GM18907 (cell line): ENCODE measurements at regions not wholly inside any gene's neighbourhood (a gene's known extent, or its start where the extent isn't known, plus 50 kb on each side); places are given as distances from the start of the nearest gene placed in this dataset.
"Not testable (repeated sequence)": the region's sequence is repeated elsewhere in the genome, so short reads cannot be mapped to it uniquely, and the experiment has no call there.

ENCODE experiments used
- ATAC-seq: cut with Tn5 transposase; IDR thresholded peaks from one replicate; pipeline ENCODE4 v1.9.1; 2021; ENCODE audit warnings: mild to moderate bottlenecking, moderate library complexity; ENCODE audit not compliant: unreplicated experiment

GRCh38 chr1:60688221-60688620, 394.1 kb upstream of the NFIA start:
- ATAC-seq: not testable (repeated sequence)

- no peak for ATAC-seq
These were observed 401.1 kb upstream of the NFIA start for GRCh38 chr1:60681095-60681860.

- ATAC-seq: no peak
These were observed 402.6 kb upstream of the NFIA start for GRCh38 chr1:60679524-60680375.

- no peak for ATAC-seq
These were observed 403.6 kb upstream of the NFIA start for GRCh38 chr1:60678802-60679201.

- ATAC-seq: no peak
These were observed 404.0 kb upstream of the NFIA start for GRCh38 chr1:60678391-60678790.

GRCh38 chr1:60672449-60672848, 409.9 kb upstream of the NFIA start:
- ATAC-seq: no peak

- no peak for ATAC-seq
These were observed 412.1 kb upstream of the NFIA start for GRCh38 chr1:60670302-60670701.

GRCh38 chr1:60668585-60668984, 413.8 kb upstream of the NFIA start:
- ATAC-seq: no peak

GRCh38 chr1:60665311-60665710, 417.1 kb upstream of the NFIA start:
- ATAC-seq: no peak

- ATAC-seq: no peak
These were observed 418.2 kb upstream of the NFIA start for GRCh38 chr1:60664086-60664625.

- no peak for ATAC-seq
These were observed 419.8 kb upstream of the NFIA start for GRCh38 chr1:60662486-60663044.

- ATAC-seq: no peak
These were observed 424.4 kb upstream of the NFIA start for GRCh38 chr1:60657926-60658325.

- no peak for ATAC-seq
These were observed 426.5 kb upstream of the NFIA start for GRCh38 chr1:60655679-60656355.

GRCh38 chr1:60640033-60640551, 442.3 kb upstream of the NFIA start:
- not testable (repeated sequence) for ATAC-seq

- no peak for ATAC-seq
These were observed 443.1 kb upstream of the NFIA start for GRCh38 chr1:60639287-60639686.

- ATAC-seq: no peak
These were observed 444.7 kb upstream of the NFIA start for GRCh38 chr1:60637651-60638050.

- no peak for ATAC-seq
These were observed 445.4 kb upstream of the NFIA start for GRCh38 chr1:60636946-60637345.

- no peak for ATAC-seq
These were observed 448.3 kb upstream of the NFIA start for GRCh38 chr1:60634106-60634505.

GRCh38 chr1:60622486-60622885, 459.9 kb upstream of the NFIA start:
- ATAC-seq: no peak

- no peak for ATAC-seq
These were observed 461.0 kb upstream of the NFIA start for GRCh38 chr1:60621368-60621851.

GRCh38 chr1:60620087-60620486, 462.3 kb upstream of the NFIA start:
- ATAC-seq: no peak
